Posterior vena cava (tissue), 2 donors: ENCODE measurements at regions not wholly inside any gene's neighbourhood (a gene's known extent, or its start where the extent isn't known, plus 50 kb on each side); places are given as distances from the start of the nearest gene placed in this dataset.

Experiments
- DNase-seq: peaks from one replicate; pipeline ENCODE4 v3.0.0-alpha.2; 2020; ENCODE audit warnings: low spot score
- intact Hi-C, 2 donors: fragments of 100-400 bp; cut with DNase I; formaldehyde crosslinking; loops; one replicate each; pipeline versions ENCODE4 v1.14.1 to v1.14.2; 2022 to 2023
- donor health status: DM: yes; HTN: yes; CAD: no.
- donor health status: DM: yes; HTN: yes; CAD: no.

- intact Hi-C loops: no loop called here
Measured at GRCh38 chr4:12203945-12204344, 775.3 kb upstream of the HS3ST1 start.

GRCh38 chr4:12200226-12200625 is 771.5 kb upstream of the HS3ST1 start:
- intact Hi-C loops: no loop called here
- DNase-seq: no peak

More at GRCh38 chr4:12203945-12204344, 775.3 kb upstream of the HS3ST1 start:
- no peak for DNase-seq

- DNase-seq: no peak
- intact Hi-C loops: no loop called here
Measured at GRCh38 chr4:12186526-12186925, 757.8 kb upstream of the HS3ST1 start.

- no peak for DNase-seq
- intact Hi-C loops: no loop called here
Measured at GRCh38 chr4:12178614-12179610, 750.2 kb upstream of the HS3ST1 start.

- intact Hi-C loops: no loop called here
- DNase-seq: no peak
Measured at GRCh38 chr4:12177416-12177815, 748.7 kb upstream of the HS3ST1 start.

GRCh38 chr4:12173496-12173895 is 744.8 kb upstream of the HS3ST1 start:
- intact Hi-C loops: no loop called here
- DNase-seq: no peak

- DNase-seq: no peak
- intact Hi-C loops: no loop called here
Measured at GRCh38 chr4:12172198-12172973, 743.7 kb upstream of the HS3ST1 start.

GRCh38 chr4:12170308-12170707 is 741.6 kb upstream of the HS3ST1 start:
- intact Hi-C loops: no loop called here
- DNase-seq: no peak

- no peak for DNase-seq
- intact Hi-C loops: no loop called here
Measured at GRCh38 chr4:12165616-12166015, 736.9 kb upstream of the HS3ST1 start.

- DNase-seq: no peak
- intact Hi-C loops: no loop called here
Measured at GRCh38 chr4:12146339-12146738, 717.6 kb upstream of the HS3ST1 start.

- intact Hi-C loops: no loop called here
- no peak for DNase-seq
Measured at GRCh38 chr4:12145768-12146167, 717.1 kb upstream of the HS3ST1 start.

- DNase-seq: no peak
- intact Hi-C loops: no loop called here
Measured at GRCh38 chr4:12145106-12145505, 716.4 kb upstream of the HS3ST1 start.

- DNase-seq: no peak
- intact Hi-C loops: no loop called here
Measured at GRCh38 chr4:12144051-12144450, 715.4 kb upstream of the HS3ST1 start.

- no peak for DNase-seq
- intact Hi-C loops: no loop called here
Measured at GRCh38 chr4:12140864-12141263, 712.2 kb upstream of the HS3ST1 start.

- intact Hi-C loops: no loop called here
- no peak for DNase-seq
Measured at GRCh38 chr4:12139296-12139695, 710.6 kb upstream of the HS3ST1 start.

GRCh38 chr4:12138488-12138887 is 709.8 kb upstream of the HS3ST1 start:
- DNase-seq: no peak
- intact Hi-C loops: no loop called here

- intact Hi-C loops: no loop called here
- no peak for DNase-seq
Measured at GRCh38 chr4:12137575-12137974, 708.9 kb upstream of the HS3ST1 start.

GRCh38 chr4:12126474-12126873 is 697.8 kb upstream of the HS3ST1 start:
- DNase-seq: no peak
- intact Hi-C loops: no loop called here

GRCh38 chr4:12124138-12124537 is 695.4 kb upstream of the HS3ST1 start:
- intact Hi-C loops: no loop called here
- DNase-seq: no peak

GRCh38 chr4:12123707-12124106 is 695.0 kb upstream of the HS3ST1 start:
- no peak for DNase-seq
- intact Hi-C loops: no loop called here
